AG04449 (cell line): ENCODE measurements at regions not wholly inside any gene's neighbourhood (a gene's known extent, or its start where the extent isn't known, plus 50 kb on each side); places are given as distances from the start of the nearest gene placed in this dataset.

Experiments used
- CTCF ChIA-PET: fragments of 350-600 bp; formaldehyde crosslinking; extraction: SDS; loops from one replicate; lab custom pipeline; 2021; ENCODE audit warnings: antibody characterized with exemption; lab: Yijun Ruan, JAX
- POLR2A ChIA-PET: fragments of 400-600, 350-600 bp; formaldehyde crosslinking; extraction: SDS; loops from one replicate; lab custom pipeline; 2020; ENCODE audit warnings: antibody characterized with exemption, inconsistent platforms; lab: Yijun Ruan, JAX
- DNase-seq: peaks from one replicate; pipeline ENCODE4 v3.0.0-alpha.2; 2010; ENCODE audit warnings: low read depth, low spot score
- H3K4me3 ChIP-seq: 2 replicates; pipeline ENCODE4 v1.5.1; 2011; ENCODE audit warnings: low read depth, mild to moderate bottlenecking, control low read depth, low read length
- TF ChIP-seq, protein P1 (sequence below): IDR thresholded peaks from one replicate; pipeline ENCODE4 v1.5.1; 2011; ENCODE audit warnings: mild to moderate bottlenecking, moderate library complexity, low read length, control low read depth, inconsistent platforms; ENCODE audit not compliant: insufficient read depth; ENCODE audit errors: missing control alignments

DNA sequence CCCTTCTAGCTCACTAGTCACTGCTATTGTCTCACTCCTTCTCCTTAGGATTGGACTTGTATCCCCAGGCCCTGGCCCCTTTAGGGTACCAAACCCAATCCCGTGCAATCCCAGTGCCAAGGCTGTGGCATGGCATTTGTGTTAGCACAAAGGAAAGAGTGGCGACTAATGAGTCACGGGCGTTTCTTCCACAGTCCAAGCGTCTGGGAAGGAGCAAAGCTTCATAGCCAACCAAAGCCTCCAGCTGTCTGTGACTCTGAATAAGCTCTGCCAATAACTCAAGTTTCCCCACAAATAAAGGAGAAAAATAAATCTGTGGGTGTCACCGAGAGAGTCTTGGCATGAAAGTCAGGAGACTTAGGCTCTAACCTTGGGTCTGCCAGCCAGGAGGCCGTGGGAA, 54.6 kb upstream of the COX10 start:
- CTCF ChIA-PET, result no interaction called here

DNA sequence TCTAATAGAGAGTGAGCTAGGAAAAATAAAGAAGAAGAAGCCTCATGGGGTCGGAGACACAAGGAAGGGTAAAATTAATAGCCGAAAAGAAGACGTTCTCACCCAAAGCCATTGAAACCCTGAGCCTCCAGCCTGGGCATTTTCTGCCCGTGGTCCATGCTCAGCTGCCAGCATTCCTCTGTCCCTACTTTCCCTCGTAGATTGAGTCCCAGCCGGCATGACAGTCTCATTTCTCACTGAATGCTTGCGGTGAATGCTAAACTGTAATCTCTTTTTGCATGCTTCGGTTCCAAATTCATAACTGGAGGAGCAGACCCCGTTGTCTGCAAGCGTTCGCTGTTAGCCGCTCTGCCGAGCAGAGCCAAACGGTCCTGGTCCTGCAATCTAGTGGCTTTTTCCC, 54.0 kb upstream of the COX10 start:
- POLR2A ChIA-PET, result no interaction called here
- CTCF ChIA-PET, result no interaction called here
- H3K4me3 ChIP-seq, result no peak overlapping the region
- TF ChIP-seq, protein P1, sequence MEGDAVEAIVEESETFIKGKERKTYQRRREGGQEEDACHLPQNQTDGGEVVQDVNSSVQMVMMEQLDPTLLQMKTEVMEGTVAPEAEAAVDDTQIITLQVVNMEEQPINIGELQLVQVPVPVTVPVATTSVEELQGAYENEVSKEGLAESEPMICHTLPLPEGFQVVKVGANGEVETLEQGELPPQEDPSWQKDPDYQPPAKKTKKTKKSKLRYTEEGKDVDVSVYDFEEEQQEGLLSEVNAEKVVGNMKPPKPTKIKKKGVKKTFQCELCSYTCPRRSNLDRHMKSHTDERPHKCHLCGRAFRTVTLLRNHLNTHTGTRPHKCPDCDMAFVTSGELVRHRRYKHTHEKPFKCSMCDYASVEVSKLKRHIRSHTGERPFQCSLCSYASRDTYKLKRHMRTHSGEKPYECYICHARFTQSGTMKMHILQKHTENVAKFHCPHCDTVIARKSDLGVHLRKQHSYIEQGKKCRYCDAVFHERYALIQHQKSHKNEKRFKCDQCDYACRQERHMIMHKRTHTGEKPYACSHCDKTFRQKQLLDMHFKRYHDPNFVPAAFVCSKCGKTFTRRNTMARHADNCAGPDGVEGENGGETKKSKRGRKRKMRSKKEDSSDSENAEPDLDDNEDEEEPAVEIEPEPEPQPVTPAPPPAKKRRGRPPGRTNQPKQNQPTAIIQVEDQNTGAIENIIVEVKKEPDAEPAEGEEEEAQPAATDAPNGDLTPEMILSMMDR, result no peak
- no peak for DNase-seq

More for the DNA sequence above, 54.6 kb upstream of the COX10 start:
- POLR2A ChIA-PET, result no interaction called here
- no peak overlapping the region for H3K4me3 ChIP-seq
- no peak for DNase-seq
- TF ChIP-seq, protein P1, result no peak

DNA sequence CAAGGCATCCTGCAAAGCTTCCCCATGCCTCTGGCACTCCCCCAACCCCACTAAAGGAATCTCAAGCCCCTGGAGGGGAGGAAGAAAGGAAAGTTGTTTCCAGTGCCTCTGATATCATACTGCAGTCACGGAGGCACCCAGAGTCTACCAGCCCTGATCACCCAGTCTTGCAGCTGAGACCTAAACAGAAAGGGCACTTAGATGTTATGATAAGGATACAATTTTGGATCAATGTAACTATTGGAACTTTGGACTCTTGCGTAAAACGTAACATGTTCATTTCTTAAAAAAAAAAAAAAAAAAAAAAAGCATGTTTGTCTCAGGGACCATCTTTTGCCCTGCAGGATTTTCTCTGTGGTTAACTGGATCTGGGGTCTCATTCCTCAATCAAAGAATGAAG, 52.4 kb upstream of the COX10 start:
- POLR2A ChIA-PET, result no interaction called here
- H3K4me3 ChIP-seq, result no peak overlapping the region
- DNase-seq, result no peak
- TF ChIP-seq, protein P1, result no peak
- CTCF ChIA-PET, result no interaction called here

DNA sequence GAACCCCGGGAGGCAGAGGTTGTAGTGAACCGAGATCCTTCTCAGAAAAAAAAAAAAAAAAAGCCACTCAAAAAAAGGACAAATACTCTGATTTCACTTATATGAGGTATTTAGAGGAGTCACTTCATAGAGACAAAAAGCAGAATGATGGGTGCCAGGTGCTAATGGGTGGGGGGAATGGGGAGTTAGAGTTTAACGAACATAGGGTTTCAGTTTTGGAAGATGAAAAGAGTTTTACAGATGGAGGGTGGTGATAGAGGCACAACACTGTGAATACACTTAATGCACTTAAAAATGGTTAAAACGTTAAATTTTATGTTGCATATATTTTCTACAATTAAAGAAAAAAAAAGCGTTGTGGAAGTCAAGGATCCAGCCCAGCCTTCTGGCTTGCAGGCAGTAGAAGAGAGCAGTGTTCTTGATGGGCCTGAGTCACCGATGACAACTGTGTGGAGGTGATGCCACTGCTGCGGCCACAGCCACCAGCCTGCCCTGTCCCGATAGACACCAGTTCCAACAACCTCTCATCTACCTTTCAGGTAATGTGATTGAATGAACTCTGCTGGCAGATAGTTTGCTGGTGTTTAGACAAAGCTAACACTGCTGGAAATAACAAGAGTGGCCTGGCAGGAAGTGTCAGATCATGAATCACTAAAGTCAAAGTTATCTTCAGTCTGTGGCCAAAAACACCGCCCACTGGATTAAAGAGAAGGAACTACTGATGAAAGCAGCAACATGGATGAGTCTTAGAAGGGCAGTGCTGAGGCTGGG, 49.9 kb upstream of the COX10 start:
- CTCF ChIA-PET, result no interaction called here
- no peak overlapping the region for H3K4me3 ChIP-seq
- TF ChIP-seq, protein P1, result no peak
- DNase-seq, result no peak
- POLR2A ChIA-PET, result no interaction called here
